ENCODE measurements at regions not wholly inside any gene's neighbourhood (a gene's known extent, or its start where the extent isn't known, plus 50 kb on each side); places are given as distances from the start of the nearest gene placed in this dataset.

DNA sequence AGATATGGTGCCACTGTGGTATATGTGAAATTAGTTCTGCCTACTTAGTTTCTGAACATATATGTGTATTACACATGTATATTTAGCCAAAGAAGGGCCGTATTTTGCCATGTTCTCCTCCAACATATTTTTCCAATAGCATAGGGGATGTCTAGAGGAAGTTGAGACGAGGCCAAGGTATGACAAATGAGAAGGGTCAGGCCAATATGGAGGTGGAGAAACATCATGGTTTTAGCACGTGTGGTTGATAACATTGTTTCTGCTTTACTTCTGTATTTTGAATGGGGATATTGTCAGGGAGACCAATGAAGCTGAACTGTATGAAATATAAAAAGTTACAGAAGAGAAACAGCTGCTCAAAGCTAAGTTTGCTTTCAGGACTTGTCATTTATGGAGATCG is 246.7 kb upstream of the TLL1 start:
- H3K9me3 ChIP-seq (ENCODE audit: control insufficient read depth, low read length, poor library complexity, severe bottlenecking) = no peaks in the 10 kb centered on the region
- no peak for DNase-seq
- Mint-ChIP-seq H3K27ac (no peak overlapping the region), H3K27me3 (no peaks in the 10 kb centered on the region), H3K4me1 (no peaks in the 10 kb centered on the region), H3K36me3 (ENCODE audit: low read depth) (no peaks in the 10 kb centered on the region), H3K4me3 (no peak overlapping the region)
- no peak for ATAC-seq

DNA sequence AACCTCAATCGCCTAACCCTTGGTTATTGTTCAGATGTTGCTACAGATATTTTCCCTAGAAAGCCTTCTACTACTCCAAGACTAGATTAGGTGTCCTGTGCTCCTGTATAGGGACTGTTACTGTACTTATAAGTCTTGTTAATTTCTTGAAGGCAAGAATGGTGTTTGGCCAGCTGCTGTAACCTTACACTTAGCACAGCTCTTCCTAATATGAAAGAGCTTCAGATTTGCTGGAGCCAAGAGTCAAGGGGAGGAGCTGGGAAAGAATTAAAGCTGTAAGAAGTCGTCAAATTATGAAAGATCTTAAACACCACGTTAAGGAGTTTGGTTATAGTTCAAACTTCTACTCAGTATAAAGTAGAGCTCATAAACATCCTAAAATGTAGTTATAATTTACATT is 245.9 kb upstream of the TLL1 start:
- no peaks in the 10 kb centered on the region for H3K9me3 ChIP-seq (ENCODE audit: control insufficient read depth, low read length, poor library complexity, severe bottlenecking)
- no peak overlapping the region for H3K4me3 Mint-ChIP-seq
- H3K27me3 Mint-ChIP-seq = no peaks in the 10 kb centered on the region
- no peaks in the 10 kb centered on the region for H3K36me3 Mint-ChIP-seq (ENCODE audit: low read depth)
- no peak overlapping the region for H3K27ac Mint-ChIP-seq
- DNase-seq (no peak), ATAC-seq (no peak)
- no peaks in the 10 kb centered on the region for H3K4me1 Mint-ChIP-seq

DNA sequence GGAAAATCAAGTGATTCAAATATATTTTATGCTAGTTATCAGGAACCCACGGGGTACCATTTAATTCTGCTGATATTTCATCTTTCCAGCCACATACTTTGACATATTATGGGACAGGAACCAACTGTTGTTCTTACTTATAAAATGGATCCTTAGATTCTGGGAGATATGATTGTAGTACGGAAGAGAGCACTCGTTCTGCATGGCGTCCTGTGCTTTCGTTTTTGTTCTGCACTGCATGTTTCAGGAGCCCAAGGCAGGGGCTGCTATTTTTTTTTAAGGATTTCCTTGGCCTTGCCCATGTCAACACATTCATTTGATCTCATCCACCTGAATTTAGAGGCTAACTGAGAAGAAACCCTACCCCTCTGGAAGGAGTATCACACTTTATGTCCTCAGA is 245.5 kb upstream of the TLL1 start:
- H3K4me3 Mint-ChIP-seq = no peak overlapping the region
- no peak overlapping the region for H3K27ac Mint-ChIP-seq
- no peaks in the 10 kb centered on the region for H3K9me3 ChIP-seq (ENCODE audit: control insufficient read depth, low read length, poor library complexity, severe bottlenecking)
- DNase-seq (no peak), ATAC-seq (no peak)
- no peaks in the 10 kb centered on the region for H3K36me3 Mint-ChIP-seq (ENCODE audit: low read depth)
- no peaks in the 10 kb centered on the region for H3K4me1 Mint-ChIP-seq
- H3K27me3 Mint-ChIP-seq = no peaks in the 10 kb centered on the region

DNA sequence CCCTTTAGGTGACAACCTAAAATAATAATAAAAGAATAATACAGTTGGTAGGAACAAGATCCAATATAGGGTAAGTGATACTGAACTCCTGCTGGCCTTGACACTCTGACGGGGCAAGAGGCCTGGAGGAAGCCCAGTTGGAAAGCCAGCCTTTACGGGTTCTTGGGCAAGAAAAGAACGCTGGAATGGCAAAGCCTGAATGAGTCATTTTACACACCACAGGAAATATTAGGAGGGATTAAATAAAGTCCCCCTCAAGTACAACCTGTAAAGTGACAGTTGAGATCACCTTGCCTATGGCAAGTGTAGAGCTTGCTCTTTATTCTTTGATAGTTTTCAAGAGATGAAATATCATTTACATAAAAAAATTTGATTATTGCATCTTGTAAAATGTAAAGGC is 244.5 kb upstream of the TLL1 start:
- H3K9me3 ChIP-seq (ENCODE audit: control insufficient read depth, low read length, poor library complexity, severe bottlenecking) = no peaks in the 10 kb centered on the region
- no peaks in the 10 kb centered on the region for H3K4me1 Mint-ChIP-seq
- DNase-seq (no peak), ATAC-seq (no peak)
- no peaks in the 10 kb centered on the region for H3K36me3 Mint-ChIP-seq (ENCODE audit: low read depth)
- H3K4me3 Mint-ChIP-seq = no peak overlapping the region
- no peak overlapping the region for H3K27ac Mint-ChIP-seq
- no peaks in the 10 kb centered on the region for H3K27me3 Mint-ChIP-seq

DNA sequence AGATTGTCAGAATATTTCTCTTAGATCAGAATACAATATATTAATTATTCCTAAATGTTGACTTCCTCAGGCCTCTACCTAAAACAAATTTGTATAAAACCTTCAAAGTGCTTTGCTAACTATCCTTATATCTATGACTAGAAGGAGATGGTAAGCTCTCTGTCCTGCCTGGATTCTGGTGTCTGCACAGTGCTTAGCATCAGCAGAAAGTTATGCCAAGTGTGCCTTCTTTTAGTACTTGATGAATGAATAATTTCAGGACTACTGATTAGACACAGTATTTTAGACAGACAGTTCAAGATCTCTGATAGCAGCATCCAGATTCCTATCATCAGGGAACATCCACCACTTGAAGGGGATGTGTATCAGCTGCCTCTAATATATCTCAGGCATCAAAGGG is 242.4 kb upstream of the TLL1 start:
- ATAC-seq = no peak
- no peak overlapping the region for H3K27ac Mint-ChIP-seq
- no peaks in the 10 kb centered on the region for H3K4me1 Mint-ChIP-seq
- H3K9me3 ChIP-seq (ENCODE audit: control insufficient read depth, low read length, poor library complexity, severe bottlenecking) = no peaks in the 10 kb centered on the region
- no peaks in the 10 kb centered on the region for H3K36me3 Mint-ChIP-seq (ENCODE audit: low read depth)
- no peak for DNase-seq
- H3K4me3 Mint-ChIP-seq = no peak overlapping the region
- H3K27me3 Mint-ChIP-seq = no peaks in the 10 kb centered on the region

DNA sequence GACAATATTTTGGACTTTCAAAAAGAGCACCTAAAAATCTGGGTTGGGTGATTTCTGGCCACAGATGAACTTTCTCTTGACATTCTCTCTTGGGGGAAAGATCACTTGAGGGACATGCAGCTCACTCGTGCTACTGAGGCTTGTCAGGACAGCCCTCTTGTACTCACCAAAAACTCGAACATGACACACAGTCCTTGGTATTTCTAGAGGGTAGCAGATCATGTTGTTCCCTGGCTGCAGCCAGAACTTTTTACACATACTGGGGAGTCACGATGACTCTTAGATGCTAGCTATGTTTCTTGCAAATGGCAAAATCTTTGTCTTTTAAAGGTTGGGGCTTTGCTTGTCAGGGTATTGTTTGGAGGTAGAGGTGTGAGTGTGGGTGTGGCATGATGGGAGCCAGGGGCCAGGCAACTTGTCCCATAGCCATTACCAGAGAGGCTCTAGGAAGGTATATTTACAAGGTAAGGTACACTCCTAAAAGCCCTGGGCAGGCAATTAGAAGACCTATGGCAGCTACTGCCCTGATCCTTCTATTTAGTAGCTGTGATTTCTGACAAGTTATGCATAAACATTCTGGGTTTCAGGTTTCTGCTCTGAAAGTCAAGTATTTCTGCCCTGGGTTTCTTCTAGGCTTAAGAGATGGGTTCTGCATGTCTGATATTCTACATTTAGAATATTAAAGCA is 241.7 kb upstream of the TLL1 start:
- no peaks in the 10 kb centered on the region for H3K4me1 Mint-ChIP-seq
- no peak overlapping the region for H3K4me3 Mint-ChIP-seq
- H3K27me3 Mint-ChIP-seq = no peaks in the 10 kb centered on the region
- no peaks in the 10 kb centered on the region for H3K9me3 ChIP-seq (ENCODE audit: control insufficient read depth, low read length, poor library complexity, severe bottlenecking)
- H3K36me3 Mint-ChIP-seq (ENCODE audit: low read depth) = no peaks in the 10 kb centered on the region
- DNase-seq = no peak
- no peak overlapping the region for H3K27ac Mint-ChIP-seq
- ATAC-seq = no peak

DNA sequence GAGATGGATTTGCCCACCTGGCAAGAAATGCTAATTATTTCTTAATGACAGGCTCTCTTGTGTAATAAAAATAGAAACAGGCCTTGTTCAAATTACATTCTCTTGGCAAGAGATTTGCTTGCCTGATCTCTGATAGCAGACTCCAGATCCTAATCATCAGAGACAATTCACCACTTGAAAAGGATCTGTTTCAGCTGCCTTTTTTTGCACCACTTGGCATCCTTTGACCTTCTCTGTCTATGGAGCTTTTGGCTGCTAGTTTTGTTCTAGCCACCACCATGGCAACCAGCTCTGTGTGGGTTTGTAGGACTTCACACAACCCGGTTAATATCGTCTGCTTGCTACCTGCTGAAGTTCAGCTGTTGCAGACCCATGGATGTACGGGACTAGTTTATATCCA is 241.1 kb upstream of the TLL1 start:
- no peak for DNase-seq
- Mint-ChIP-seq H3K27ac (no peak overlapping the region), H3K27me3 (no peaks in the 10 kb centered on the region), H3K4me3 (no peak overlapping the region), H3K36me3 (ENCODE audit: low read depth) (no peaks in the 10 kb centered on the region), H3K4me1 (no peaks in the 10 kb centered on the region)
- no peaks in the 10 kb centered on the region for H3K9me3 ChIP-seq (ENCODE audit: control insufficient read depth, low read length, poor library complexity, severe bottlenecking)
- ATAC-seq = no peak

DNA sequence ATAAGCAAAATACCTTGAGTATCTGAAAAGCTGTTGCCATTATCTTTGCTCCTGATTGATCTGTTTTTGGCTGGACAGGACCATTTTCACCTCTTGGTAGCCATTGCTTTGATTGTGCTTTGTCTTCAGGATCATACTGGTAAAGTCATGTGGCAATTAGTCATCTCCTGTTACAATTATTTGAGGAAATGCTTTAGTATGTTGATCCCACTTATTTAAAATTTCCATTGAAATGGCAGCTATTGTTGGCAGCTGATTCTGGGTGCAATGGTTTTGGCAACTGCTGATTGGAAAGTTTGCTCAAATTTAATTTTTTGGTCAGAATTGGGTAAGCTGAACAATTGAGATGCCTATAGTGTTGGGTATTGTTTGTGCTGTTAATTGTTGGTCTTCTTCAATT is 238.3 kb upstream of the TLL1 start:
- DNase-seq = no peak
- H3K9me3 ChIP-seq (ENCODE audit: control insufficient read depth, low read length, poor library complexity, severe bottlenecking) = no peaks in the 10 kb centered on the region
- Mint-ChIP-seq H3K27me3 (no peaks in the 10 kb centered on the region), H3K27ac (no peak overlapping the region), H3K36me3 (ENCODE audit: low read depth) (no peaks in the 10 kb centered on the region), H3K4me3 (no peak overlapping the region), H3K4me1 (no peaks in the 10 kb centered on the region)
- ATAC-seq = no peak

DNA sequence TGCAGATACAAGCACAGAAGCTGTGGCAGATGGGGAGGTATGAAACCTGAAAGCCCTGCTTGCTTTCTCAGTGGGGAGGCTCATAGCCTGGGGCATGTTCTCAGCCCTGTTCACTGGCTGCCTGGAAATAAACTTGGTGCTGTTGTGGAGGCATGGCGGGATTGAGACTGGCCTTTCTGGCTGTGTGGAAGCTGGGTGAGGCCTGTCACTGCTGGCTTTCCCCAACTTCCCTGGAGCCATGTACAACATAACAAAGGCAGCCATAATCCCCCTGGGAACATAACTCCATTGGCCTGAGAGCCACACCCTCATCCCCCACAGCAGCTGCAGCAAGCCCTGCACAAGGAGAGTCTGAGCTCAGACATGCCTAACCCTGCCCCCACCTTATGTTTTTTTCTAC is 237.7 kb upstream of the TLL1 start:
- DNase-seq = no peak
- H3K27ac Mint-ChIP-seq = no peak overlapping the region
- no peak for ATAC-seq
- no peaks in the 10 kb centered on the region for H3K36me3 Mint-ChIP-seq (ENCODE audit: low read depth)
- H3K4me1 Mint-ChIP-seq = no peaks in the 10 kb centered on the region
- no peak overlapping the region for H3K4me3 Mint-ChIP-seq
- H3K27me3 Mint-ChIP-seq = no peaks in the 10 kb centered on the region
- H3K9me3 ChIP-seq (ENCODE audit: control insufficient read depth, low read length, poor library complexity, severe bottlenecking) = no peaks in the 10 kb centered on the region

DNA sequence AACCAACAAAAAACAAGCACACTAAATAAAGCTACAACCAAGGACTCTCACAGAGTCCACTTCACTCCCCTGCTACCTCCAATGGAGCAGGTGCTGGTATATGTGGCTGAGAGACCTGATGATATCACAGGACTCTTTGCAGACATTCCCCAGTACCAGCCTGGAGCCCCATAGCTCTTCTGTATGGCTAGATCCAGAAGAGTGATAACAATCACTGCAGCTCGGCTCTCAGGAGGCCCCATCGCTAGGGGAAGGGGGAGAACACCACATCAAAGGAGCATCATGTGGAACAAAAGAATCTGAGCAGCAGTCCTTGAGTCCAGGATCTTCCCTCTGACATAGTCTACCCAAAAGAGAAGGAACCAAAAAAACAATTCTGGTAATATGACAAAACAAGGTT is 237.1 kb upstream of the TLL1 start:
- no peaks in the 10 kb centered on the region for H3K27me3 Mint-ChIP-seq

DNA sequence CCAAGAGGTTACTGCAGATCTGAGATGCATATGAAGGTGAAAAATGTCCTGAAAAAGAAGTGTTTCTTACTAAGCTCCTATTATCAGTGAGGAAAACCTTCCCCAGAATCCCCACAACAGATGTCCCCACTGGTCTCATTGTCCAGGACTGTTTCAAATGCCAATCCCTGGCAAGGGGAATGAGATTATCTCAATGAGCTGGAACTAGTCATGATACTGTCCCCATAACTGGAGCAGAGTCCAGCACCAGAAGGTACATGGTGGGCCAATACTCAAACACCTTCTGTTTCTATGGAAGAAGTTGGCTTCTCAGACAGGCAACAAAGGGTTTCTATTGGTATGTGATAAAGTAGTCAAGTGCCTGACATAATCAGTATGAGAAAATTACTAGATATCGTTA is 221.1 kb upstream of the TLL1 start:
- no peak overlapping the region for H3K27ac Mint-ChIP-seq
- no peaks in the 10 kb centered on the region for H3K4me1 Mint-ChIP-seq
- no peaks in the 10 kb centered on the region for H3K36me3 Mint-ChIP-seq (ENCODE audit: low read depth)
- no peaks in the 10 kb centered on the region for H3K27me3 Mint-ChIP-seq
- H3K4me3 Mint-ChIP-seq = no peak overlapping the region
- no peak for ATAC-seq
- no peaks in the 10 kb centered on the region for H3K9me3 ChIP-seq (ENCODE audit: control insufficient read depth, low read length, poor library complexity, severe bottlenecking)
- DNase-seq = no peak

More for the DNA sequence above, 237.1 kb upstream of the TLL1 start:
- no peak for ATAC-seq
- no peak overlapping the region for H3K27ac Mint-ChIP-seq
- no peaks in the 10 kb centered on the region for H3K36me3 Mint-ChIP-seq (ENCODE audit: low read depth)
- H3K4me3 Mint-ChIP-seq = no peak overlapping the region
- no peaks in the 10 kb centered on the region for H3K9me3 ChIP-seq (ENCODE audit: control insufficient read depth, low read length, poor library complexity, severe bottlenecking)
- H3K4me1 Mint-ChIP-seq = no peaks in the 10 kb centered on the region
- DNase-seq = no peak

DNA sequence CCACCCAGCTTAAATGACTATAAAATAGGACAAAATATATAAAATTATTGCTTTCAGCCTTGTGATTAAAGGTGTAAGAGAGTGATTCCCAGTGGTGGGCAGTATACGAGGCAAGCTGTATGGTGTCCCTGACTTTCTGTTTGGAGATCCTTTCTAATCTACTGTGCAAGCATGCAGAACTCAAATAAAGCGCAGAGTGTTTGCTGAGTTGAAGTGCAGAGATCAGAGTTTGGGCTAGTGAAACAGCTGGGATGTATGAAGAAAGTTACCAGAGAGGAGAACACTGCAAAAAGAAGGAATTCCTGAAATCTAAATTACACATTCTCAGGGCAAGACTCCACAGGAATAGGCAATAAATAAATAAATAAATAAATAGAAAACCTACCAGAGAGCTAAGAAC is 218.5 kb upstream of the TLL1 start:
- Mint-ChIP-seq H3K36me3 (ENCODE audit: low read depth) (no peaks in the 10 kb centered on the region), H3K27ac (no peak overlapping the region), H3K4me3 (no peak overlapping the region), H3K4me1 (no peaks in the 10 kb centered on the region), H3K27me3 (no peaks in the 10 kb centered on the region)
- DNase-seq = no peak
- no peaks in the 10 kb centered on the region for H3K9me3 ChIP-seq (ENCODE audit: control insufficient read depth, low read length, poor library complexity, severe bottlenecking)
- ATAC-seq = no peak

DNA sequence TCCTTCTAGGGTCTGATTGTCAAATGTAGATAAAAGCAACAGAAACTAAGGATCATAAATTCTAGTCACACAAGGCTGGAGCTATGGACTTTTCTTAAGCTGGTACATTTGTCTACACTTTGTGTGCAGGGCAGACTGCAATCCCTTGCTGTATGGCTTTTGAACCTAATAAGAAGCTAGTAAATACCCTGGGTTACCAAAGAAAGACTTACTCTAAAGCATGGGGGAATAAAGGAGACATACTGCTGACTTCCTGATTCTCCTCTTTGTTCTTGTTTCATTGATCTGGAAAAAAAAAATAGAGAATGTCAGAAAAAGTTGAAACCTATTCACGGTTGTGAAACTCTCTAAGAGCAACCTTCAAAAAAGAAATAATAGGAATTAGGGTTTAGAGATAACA is 216.6 kb upstream of the TLL1 start:
- DNase-seq (no peak), ATAC-seq (no peak)
- Mint-ChIP-seq H3K4me1 (no peaks in the 10 kb centered on the region), H3K4me3 (no peak overlapping the region), H3K36me3 (ENCODE audit: low read depth) (no peaks in the 10 kb centered on the region), H3K27ac (no peak overlapping the region), H3K27me3 (no peaks in the 10 kb centered on the region)
- no peaks in the 10 kb centered on the region for H3K9me3 ChIP-seq (ENCODE audit: control insufficient read depth, low read length, poor library complexity, severe bottlenecking)

DNA sequence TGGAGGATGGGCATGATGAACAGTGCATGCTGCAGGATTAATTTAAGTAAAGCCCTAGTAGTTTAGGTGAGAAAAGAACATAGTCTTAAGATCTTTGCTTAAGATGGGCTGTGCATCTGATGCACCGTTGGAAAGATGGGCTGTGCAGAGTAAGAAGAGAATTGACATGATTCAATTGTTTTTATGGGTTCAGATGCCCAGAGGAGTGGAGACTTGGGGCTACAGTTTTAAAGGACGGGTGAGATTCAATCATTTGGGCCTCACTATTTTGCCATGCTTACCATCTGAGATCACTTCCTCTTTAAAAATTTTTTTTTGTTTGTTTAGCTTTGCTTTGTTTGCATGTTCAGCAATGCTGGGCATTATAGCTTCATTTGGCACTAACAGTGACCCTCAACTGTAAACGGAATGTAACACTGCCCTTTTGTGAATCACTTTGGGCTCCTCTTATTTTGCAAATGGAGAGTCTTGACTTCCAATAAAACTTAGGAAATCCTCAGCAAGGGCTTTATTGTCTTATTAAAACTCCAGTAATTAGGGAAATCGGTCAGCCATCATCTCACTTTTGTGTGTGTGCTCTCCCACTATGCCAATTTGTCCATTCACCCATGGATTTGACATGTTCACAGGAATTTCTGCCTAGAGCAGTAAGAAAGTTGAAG is 216.1 kb upstream of the TLL1 start:
- Mint-ChIP-seq H3K4me1 (no peaks in the 10 kb centered on the region), H3K4me3 (no peak overlapping the region), H3K27me3 (no peaks in the 10 kb centered on the region), H3K36me3 (ENCODE audit: low read depth) (no peaks in the 10 kb centered on the region), H3K27ac (no peak overlapping the region)
- DNase-seq (no peak), ATAC-seq (no peak)
- H3K9me3 ChIP-seq (ENCODE audit: control insufficient read depth, low read length, poor library complexity, severe bottlenecking) = no peaks in the 10 kb centered on the region
